GM19035 (cell line): ENCODE measurements at regions not wholly inside any gene's neighbourhood (a gene's known extent, or its start where the extent isn't known, plus 50 kb on each side); places are given as distances from the start of the nearest gene placed in this dataset.
"Not testable (repeated sequence)": the region's sequence is repeated elsewhere in the genome, so short reads cannot be mapped to it uniquely, and the experiment has no call there.

Experiments
- ATAC-seq: cut with Tn5 transposase; IDR thresholded peaks from one replicate; pipeline ENCODE4 v1.9.1; 2021; ENCODE audit not compliant: unreplicated experiment

DNA sequence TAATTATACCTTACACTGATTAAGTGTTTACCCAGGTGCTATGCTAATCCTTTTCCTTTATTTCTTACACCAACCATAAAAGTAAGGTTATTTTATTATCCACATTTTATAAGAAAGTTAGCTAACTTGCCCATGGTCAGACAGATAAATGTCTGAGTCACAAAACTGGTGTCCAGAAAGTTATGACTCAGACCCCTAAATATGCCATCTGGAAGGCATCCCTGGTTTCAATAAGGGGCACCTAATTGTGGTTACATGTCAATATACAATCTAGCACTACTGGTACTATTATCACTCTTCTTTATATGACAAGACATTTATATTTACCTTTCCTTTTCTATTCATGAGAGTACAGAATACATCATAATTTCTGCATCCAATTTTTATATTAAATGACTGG lies 496.5 kb upstream of the ADGRL2 start:
- ATAC-seq, result no peak

DNA sequence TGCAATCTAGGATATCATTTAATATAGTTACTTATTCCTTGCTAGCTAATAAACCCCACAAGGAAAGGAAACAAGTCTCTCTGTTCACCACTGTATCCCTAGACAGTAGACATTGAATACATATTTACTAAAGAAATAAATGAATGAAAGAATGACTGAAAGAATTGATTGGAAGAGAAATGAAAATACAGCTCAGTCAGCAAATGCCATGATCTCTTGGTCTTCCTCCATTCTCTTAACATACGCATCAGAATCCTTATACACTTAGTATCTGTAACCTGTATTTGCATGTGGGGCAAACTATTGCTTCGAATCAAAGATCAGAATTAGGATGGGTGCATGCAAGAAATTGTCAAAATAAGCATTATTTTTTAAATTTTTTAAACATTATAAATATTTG lies 500.8 kb upstream of the ADGRL2 start:
- no peak for ATAC-seq

DNA sequence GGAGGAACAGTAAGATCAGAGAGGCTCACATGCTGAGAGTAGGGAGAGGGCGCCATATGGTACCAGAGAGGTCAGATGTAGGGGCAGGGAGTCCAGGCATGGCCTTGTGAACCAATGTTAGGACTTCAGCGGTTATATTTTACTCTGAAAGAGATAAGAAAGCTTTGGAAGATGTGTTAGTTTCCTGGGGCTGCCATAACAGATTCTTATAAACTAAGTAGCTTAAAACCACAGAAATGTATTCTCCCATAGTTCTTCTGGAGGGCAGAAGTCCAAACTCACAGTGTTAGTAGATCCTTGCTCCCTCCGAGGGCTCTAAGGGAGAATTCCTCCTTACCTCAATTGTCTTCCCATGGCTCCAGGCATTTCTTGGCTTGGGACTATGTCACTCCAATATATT lies 502.5 kb upstream of the ADGRL2 start:
- no peak for ATAC-seq

DNA sequence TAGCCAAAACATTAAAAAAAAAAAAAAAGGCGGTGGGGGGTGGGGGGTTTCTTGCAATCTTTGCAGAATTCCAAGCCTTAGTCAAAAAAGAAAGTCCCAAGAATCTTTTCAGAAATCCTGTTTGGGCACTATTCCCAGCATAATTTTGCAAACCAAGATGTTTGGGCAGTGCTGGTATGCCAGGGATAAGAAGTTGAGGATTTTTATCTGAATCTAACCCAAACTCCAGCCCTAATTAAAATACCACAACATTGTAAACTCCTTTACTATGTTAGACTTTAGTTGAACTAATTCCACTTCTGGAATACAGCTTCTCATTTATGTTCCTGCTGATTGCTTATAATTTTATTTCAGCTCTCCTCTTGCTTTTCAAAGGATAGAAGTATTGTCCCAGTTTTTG lies 504.1 kb upstream of the ADGRL2 start:
- ATAC-seq, result no peak

DNA sequence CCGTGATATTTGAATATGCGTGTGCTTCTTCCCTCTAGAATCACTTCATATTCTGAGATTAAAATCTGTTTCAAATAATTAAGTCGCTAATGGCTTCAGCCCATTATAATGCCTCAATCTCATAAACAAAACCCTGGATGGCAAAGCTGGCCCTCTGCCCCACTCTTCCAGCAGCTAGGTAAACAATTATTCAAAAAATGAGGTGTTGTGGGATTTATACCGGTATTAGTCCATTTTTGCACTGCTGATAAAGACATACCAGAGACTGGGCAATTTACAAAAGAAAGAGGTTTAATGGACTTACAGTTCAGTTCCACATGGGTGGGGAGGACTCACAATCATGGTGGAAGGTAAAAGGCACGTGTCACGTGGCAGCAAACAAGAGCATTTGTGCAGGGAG lies 510.4 kb upstream of the ADGRL2 start:
- ATAC-seq, result no peak

DNA sequence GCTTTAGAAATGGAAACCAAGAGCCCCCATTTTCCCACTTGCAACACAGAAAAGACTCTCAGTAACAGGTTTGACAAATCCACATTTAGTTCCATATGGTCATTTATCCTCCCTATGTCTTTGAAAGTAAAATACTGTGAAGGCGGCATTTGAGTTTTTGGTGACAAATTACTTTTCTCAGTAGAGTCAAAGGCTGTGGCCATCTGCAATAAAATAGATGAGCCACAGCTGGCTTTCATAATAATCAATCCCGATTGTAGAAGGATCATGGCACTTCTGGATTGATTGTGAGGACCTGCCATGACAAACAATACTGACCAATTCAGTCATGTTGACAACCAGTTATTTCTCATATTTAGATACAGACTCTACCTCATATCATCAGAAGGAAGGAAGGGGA lies 512.0 kb upstream of the ADGRL2 start:
- no peak for ATAC-seq

DNA sequence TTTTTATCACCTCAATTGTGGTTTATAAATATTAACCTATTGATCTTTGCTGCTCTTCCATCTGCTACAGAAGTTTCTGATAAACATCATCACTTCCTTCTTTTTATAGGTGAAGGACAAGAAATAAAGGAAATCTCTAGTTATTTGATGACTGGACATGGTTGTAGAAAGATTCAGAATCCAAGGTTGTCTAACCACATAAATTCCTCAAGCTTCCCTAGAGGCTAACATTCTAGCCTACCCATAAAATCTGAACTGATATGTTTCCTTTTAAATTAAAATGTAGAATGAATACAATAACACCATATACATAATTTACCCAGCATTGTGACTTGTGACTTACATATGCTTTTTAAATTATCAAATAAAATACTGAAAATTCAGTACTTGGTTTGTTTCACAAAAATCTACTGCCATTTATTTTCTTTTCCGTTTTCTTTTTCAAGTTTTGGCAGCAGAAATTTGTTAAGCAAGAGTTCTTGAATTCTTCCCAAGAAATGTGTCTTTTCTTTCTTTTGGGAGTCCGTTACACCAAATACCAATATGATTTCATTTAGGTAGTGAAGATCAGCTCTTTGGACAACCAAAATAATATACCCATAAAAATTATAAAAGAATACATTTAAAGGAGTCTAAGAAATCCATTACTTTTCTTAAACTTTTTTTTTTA lies 513.2 kb upstream of the ADGRL2 start:
- ATAC-seq, result no peak

GRCh38 chr1:81270051-81270450 lies 530.7 kb upstream of the ADGRL2 start:
- ATAC-seq, result no peak

DNA sequence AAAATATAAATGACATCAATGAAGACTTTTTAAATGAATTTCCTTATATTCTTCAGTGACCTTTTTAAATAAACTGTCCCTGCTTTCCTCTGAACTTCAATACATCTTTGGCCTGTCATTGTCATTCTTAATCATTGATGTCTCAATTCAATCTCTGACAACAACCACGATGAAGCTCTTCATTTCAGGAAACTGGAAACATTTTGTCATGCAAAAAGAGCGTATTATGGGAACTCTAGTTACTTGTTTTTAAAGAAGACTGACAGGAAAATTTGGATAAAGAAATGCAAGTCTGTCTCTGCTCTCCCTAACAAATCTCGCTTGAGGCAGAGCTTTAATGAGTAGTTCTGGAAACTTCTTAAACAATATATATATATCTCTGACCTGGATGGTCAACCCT lies 535.8 kb upstream of the ADGRL2 start:
- no peak for ATAC-seq

- no peak for ATAC-seq
Measured at GRCh38 chr1:81259625-81260411, 540.9 kb upstream of the ADGRL2 start.

DNA sequence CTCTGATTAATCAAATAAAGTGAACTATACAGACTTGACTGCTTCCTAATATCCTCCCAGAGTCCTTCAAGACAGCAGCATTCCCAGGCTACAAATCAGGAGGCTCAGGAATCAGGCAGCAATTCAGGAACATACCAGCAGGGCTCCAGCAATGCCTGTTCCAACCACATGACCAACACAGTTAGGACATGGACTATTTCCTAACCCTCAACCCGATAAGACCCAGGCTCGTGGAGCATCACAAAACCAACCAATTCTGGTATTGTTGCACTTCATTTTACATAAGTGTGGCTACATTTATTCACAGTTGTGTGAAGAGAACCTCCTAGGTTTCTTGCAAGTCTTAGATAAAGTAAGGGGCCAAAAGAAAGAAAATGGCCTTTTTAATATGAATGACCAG lies 546.2 kb upstream of the ADGRL2 start:
- ATAC-seq, result no peak

GRCh38 chr1:81254068-81254467 lies 546.7 kb upstream of the ADGRL2 start:
- ATAC-seq, result no peak

DNA sequence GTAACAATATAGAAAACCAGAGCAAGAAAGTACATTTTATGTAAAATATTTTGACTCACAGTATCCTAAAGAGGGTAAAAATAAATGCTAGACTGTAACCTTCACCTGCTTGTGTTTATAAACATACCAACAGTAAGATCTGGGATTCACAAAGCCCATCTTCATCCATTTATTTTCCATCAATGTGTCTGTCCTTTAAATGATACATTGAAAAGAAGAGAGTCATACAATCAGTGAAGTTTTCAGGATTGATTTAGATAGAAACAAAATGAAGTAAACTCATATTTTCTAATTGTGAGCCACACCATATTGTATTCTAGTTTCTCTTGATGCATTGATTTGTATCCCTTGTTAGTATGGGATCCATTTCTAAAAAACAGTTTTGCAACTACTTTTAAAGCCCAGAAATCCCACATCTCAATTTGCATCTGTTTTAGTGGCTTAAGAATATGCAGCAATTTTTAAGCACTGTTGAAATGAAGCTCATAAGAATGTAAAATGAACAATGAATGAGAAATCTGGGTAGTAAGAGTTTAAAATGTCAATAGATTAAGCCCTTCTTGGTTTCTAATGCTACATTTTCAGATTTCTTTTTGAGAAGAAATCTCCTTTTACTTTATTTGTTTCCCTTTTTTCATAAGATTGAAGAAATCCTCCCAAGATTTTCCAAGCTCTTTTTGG lies 548.1 kb upstream of the ADGRL2 start:
- no peak for ATAC-seq

- ATAC-seq, result not testable (repeated sequence)
Measured at GRCh38 chr1:81250825-81251224, 549.9 kb upstream of the ADGRL2 start.

DNA sequence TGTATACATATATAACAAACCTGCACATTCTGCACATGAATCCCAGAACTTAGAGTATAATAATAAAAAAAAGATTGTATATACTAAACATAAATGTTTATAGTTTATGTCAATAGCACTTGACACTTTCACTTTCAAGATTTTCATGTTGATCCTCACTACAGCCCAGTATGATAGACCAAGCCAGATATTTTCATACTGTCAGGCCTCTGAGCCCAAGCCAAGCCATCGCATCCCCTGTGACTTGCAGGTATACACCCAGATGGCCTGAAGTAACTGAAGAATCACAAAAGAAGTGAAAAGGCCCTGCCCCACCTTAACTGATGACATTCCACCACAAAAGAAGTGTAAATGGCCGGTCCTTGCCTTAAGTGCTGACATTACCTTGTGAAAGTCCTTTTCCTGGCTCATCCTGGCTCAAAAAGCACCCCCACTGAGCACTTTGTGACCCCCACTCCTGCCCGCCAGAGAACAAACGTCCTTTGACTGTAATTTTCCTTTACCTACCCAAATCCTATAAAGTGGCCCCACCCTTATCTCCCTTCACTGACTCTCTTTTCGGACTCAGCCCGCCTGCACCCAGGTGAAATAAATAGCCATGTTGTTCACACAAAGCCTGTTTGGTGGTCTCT lies 555.5 kb upstream of the ADGRL2 start:
- ATAC-seq, result not testable (repeated sequence)

GRCh38 chr1:81244612-81245011 lies 556.1 kb upstream of the ADGRL2 start:
- ATAC-seq, result not testable (repeated sequence)

DNA sequence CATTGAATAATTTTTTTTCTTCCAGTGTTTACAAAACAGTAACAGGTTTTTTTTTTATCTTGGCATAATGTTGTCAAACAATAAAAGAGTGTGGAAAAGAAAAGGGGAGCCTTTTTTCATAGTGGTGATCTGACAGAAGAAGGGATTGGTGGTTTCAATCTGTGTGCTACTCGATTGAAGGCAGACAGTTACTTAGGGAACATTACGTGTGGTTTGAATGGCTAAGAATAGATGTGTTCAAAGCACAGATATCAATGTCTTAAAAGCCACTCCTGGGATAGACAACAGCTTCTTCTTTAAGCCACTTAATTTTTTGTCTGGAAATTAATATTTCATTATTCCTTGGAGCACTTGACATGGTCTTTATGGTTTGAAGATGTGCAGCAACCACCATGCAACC lies 558.6 kb upstream of the ADGRL2 start:
- no peak for ATAC-seq

GRCh38 chr1:81238129-81238528 lies 562.6 kb upstream of the ADGRL2 start:
- no peak for ATAC-seq

GRCh38 chr1:81237473-81238089 lies 563.2 kb upstream of the ADGRL2 start:
- ATAC-seq, result no peak

- no peak for ATAC-seq
Measured at GRCh38 chr1:81234237-81234636, 566.5 kb upstream of the ADGRL2 start.

DNA sequence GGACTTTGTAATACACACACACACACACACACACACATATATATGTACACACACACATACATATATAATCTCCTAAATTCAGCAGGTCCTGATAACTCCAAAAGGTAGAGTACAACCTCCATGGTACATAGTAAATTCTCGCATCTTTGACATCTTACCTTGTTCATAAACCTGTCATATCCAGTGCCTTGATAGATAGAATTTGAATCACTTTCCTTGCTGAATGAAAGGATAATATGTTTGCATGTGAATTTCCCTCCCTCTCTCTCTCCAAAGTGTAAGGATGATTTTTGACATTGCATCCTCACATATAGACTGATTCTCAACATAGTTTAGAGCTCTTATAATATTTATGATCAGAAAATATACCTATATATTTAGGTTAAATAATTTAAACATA lies 567.1 kb upstream of the ADGRL2 start:
- ATAC-seq, result no peak
